ENCODE measurements at regions not wholly inside any gene's neighbourhood (a gene's known extent, or its start where the extent isn't known, plus 50 kb on each side); places are given as distances from the start of the nearest gene placed in this dataset.
"Not testable (repeated sequence)": the region's sequence is repeated elsewhere in the genome, so short reads cannot be mapped to it uniquely, and the experiment has no call there.

DNA sequence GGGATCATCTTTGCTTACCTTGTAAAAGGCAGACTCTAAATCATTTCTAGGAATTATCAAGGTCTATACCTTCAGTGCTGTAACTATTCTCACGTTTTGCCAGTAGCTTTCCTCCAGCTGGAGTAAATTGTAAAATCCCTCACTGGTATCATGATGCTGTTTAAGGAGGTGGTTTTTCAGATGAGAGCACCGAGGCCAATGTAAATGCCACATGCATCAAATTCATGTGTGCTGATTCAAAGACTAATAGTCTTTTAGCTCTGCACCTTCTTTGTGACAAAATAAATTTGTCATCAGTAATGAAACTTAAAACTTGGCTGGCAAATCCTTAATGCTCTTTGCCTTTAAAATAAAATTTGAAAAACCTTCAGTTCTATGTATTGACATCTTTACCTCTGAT, 503.8 kb downstream of the SETD4 start:
- Mint-ChIP-seq H3K9me3 (no peaks in the 10 kb centered on the region), H3K4me3 (no peak overlapping the region), H3K27me3 (peaks cover 5 to 51% of the 10 kb centered on the region in 2 donors), H3K27ac (no peak overlapping the region), H3K36me3 (no peaks in the 10 kb centered on the region), H3K4me1 (no peaks in the 10 kb centered on the region)
- ChIA-PET POLR2A (no interaction called here), CTCF (no interaction called here)
- H3K4me3 ChIP-seq (ENCODE audit: low read length): no peak overlapping the region
- H3K27me3 ChIP-seq (ENCODE audit: insufficient read depth, low read length, poor library complexity, severe bottlenecking): no peaks in the 10 kb centered on the region
- DNase-seq: no peak
- no peaks in the 10 kb centered on the region for H3K36me3 ChIP-seq (ENCODE audit: insufficient read depth, low read length)
- H3K4me1 ChIP-seq (ENCODE audit: insufficient read depth, low read length): no peaks in the 10 kb centered on the region
- no peak overlapping the region for H3K27ac ChIP-seq (ENCODE audit: low read depth, low read length)
- no peaks in the 10 kb centered on the region for H3K9me3 ChIP-seq (ENCODE audit: low read length)

- peaks cover 3 to 64% of the 10 kb centered on the region in 2 donors for H3K27me3 Mint-ChIP-seq
- H3K36me3 Mint-ChIP-seq; DNase-seq; H3K27ac ChIP-seq (ENCODE audit: low read depth, low read length); H3K4me1 Mint-ChIP-seq; POLR2A ChIA-PET; H3K36me3 ChIP-seq (ENCODE audit: insufficient read depth, low read length); H3K9me3 ChIP-seq (ENCODE audit: low read length); H3K4me1 ChIP-seq (ENCODE audit: insufficient read depth, low read length); H3K9me3 Mint-ChIP-seq; H3K27me3 ChIP-seq (ENCODE audit: insufficient read depth, low read length, poor library complexity, severe bottlenecking); H3K27ac Mint-ChIP-seq; H3K4me3 ChIP-seq (ENCODE audit: low read length); H3K4me3 Mint-ChIP-seq: not testable (repeated sequence)
- CTCF ChIA-PET: interaction anchor here (1.3 kb wide), 1 partner anchor 10 kb away, joined by 3 read pairs; no protein-coding TSS in a partner anchor
Measured at GRCh38 chr21:35552483-35552882, 503.4 kb upstream of the RUNX1 start.

DNA sequence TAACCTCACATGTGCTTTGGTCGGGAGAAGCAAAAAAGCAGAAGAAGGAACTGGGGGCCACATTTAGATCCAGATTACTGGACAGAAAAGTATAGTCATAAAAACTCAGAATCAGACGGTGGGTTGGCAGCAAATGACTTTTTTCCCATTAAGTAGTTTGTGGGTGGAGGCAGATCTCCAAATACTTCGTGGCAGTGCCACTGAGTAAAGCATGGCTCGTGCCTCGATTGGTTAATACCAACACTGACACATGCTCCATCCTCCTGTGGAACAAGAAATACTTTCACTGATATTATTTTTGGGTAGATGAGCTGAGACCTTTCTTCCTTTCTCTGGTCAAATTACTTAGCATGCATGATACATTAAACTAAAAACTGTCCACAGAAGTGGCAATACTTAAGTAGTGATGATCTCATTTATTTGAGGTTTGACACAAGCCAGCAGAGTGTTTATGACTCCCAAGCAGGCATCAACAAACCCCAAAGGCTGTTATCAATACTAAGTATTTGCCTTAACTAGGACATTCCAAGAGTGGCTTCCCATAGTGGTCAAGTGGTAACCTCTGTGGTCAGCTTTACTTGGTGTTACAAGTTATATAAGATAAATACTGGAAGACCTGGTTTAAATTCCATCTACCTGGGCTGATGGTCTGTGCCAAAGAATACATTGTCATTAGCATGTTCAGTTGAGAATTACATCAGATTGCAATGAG, 500.0 kb upstream of the RUNX1 start:
- POLR2A ChIA-PET: no interaction called here
- Mint-ChIP-seq H3K4me1 (no peaks in the 10 kb centered on the region), H3K27me3 (peaks cover 6 to 62% of the 10 kb centered on the region in 2 donors), H3K9me3 (peaks cover 0 to 2% (median 0%) of the 10 kb centered on the region in 5 donors), H3K36me3 (no peaks in the 10 kb centered on the region), H3K4me3 (no peak overlapping the region), H3K27ac (no peak overlapping the region)
- Histone ChIP-seq H3K36me3 (ENCODE audit: insufficient read depth, low read length) (no peaks in the 10 kb centered on the region), H3K27me3 (ENCODE audit: insufficient read depth, low read length, poor library complexity, severe bottlenecking) (no peaks in the 10 kb centered on the region), H3K9me3 (ENCODE audit: low read length) (no peaks in the 10 kb centered on the region), H3K4me1 (ENCODE audit: insufficient read depth, low read length) (no peaks in the 10 kb centered on the region), H3K4me3 (ENCODE audit: low read length) (no peak overlapping the region), H3K27ac (ENCODE audit: low read depth, low read length) (no peak overlapping the region)
- DNase-seq: no peak
- CTCF ChIA-PET: no interaction called here

DNA sequence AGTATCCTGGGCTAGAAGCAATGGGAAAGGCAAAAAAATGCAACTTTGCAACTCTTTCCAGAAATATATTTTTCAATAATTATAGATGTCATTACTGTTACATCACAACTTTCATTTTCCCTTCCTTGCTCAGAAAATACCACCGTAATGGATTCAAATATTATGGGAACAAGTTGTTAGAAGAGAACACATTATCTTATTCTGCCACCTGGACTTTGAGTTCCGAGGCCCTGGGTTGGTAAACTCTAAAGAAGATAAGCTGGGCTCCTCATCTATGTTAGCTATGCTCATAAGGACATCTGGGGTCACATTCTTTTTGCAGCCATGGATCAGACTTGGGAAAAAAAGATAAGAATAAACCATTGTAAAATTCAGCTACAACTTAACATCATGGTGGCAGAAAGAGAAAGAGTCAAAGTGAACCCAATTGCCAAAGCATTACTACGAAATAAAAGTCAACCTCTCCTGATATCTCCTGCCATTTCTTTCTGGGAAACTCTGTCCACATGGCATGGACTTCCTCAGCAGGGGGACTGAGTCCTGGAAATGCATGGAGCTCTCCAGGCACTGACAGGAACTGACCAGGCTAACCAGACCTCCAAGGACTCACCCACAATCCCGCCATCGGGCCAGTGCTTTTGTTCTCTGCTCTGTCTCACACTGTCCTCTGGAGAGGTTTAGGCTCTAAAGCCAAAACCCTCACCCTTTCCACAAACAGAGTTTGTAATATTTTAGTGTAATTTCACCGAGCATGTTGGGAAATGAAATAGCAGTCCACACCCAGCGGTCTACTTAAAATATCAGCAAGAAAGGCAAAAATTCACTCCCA, 499.1 kb upstream of the RUNX1 start:
- Histone ChIP-seq H3K27me3 (ENCODE audit: insufficient read depth, low read length, poor library complexity, severe bottlenecking) (no peaks in the 10 kb centered on the region), H3K4me3 (ENCODE audit: low read length) (no peak overlapping the region), H3K36me3 (ENCODE audit: insufficient read depth, low read length) (no peaks in the 10 kb centered on the region), H3K9me3 (ENCODE audit: low read length) (no peaks in the 10 kb centered on the region), H3K27ac (ENCODE audit: low read depth, low read length) (no peak overlapping the region), H3K4me1 (ENCODE audit: insufficient read depth, low read length) (no peaks in the 10 kb centered on the region)
- no peaks in the 10 kb centered on the region for H3K4me1 Mint-ChIP-seq
- ChIA-PET POLR2A (no interaction called here), CTCF (no interaction called here)
- peaks cover 9 to 64% of the 10 kb centered on the region in 2 donors for H3K27me3 Mint-ChIP-seq
- no peak overlapping the region for H3K4me3 Mint-ChIP-seq
- peaks cover 0 to 2% (median 0%) of the 10 kb centered on the region in 5 donors for H3K9me3 Mint-ChIP-seq
- no peak for DNase-seq
- H3K27ac Mint-ChIP-seq: no peak overlapping the region
- no peaks in the 10 kb centered on the region for H3K36me3 Mint-ChIP-seq

DNA sequence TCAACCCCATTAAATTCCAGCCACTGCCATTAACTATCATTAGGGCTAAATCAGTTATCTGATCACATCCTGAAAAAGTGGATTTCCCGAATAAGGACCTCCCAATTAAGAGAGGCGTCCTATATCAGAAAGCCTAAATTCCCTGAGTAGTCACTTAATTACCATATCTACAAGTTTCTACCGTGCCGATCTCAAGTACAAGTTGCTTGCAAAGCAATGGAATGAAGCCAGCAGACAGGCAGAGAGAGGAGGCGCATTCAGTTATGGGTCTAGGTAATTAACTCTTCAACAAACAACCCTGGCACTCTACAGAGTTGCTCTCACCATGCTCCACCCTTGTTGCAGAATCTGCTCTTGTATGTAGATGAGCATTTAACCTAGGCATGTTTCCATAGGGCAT, 494.6 kb upstream of the RUNX1 start:
- no peak overlapping the region for H3K27ac ChIP-seq (ENCODE audit: low read depth, low read length)
- no peak overlapping the region for H3K4me3 ChIP-seq (ENCODE audit: low read length)
- Mint-ChIP-seq H3K36me3 (no peaks in the 10 kb centered on the region), H3K27ac (no peak overlapping the region), H3K4me3 (no peak overlapping the region), H3K4me1 (no peaks in the 10 kb centered on the region), H3K9me3 (peaks cover 0 to 2% (median 0%) of the 10 kb centered on the region in 5 donors), H3K27me3 (peaks cover 9 to 52% of the 10 kb centered on the region in 2 donors)
- no peak for DNase-seq
- H3K36me3 ChIP-seq (ENCODE audit: insufficient read depth, low read length): no peaks in the 10 kb centered on the region
- no peaks in the 10 kb centered on the region for H3K27me3 ChIP-seq (ENCODE audit: insufficient read depth, low read length, poor library complexity, severe bottlenecking)
- H3K9me3 ChIP-seq (ENCODE audit: low read length): no peaks in the 10 kb centered on the region
- CTCF ChIA-PET: no interaction called here
- POLR2A ChIA-PET: no interaction called here
- no peaks in the 10 kb centered on the region for H3K4me1 ChIP-seq (ENCODE audit: insufficient read depth, low read length)

- H3K36me3 ChIP-seq (ENCODE audit: insufficient read depth, low read length): no peaks in the 10 kb centered on the region
- H3K27me3 ChIP-seq (ENCODE audit: insufficient read depth, low read length, poor library complexity, severe bottlenecking): no peaks in the 10 kb centered on the region
- peaks cover 0 to 1% (median under 1%) of the 10 kb centered on the region in 5 donors for H3K9me3 Mint-ChIP-seq
- no peak overlapping the region for H3K4me3 ChIP-seq (ENCODE audit: low read length)
- no peak for DNase-seq
- no peak overlapping the region for H3K4me3 Mint-ChIP-seq
- H3K36me3 Mint-ChIP-seq: peaks cover 0 to 1% (median under 1%) of the 10 kb centered on the region in 3 donors
- H3K27ac Mint-ChIP-seq: no peak overlapping the region
- ChIA-PET CTCF (no interaction called here), POLR2A (no interaction called here)
- no peak overlapping the region for H3K27ac ChIP-seq (ENCODE audit: low read depth, low read length)
- H3K4me1 Mint-ChIP-seq: no peaks in the 10 kb centered on the region
- H3K4me1 ChIP-seq (ENCODE audit: insufficient read depth, low read length): no peaks in the 10 kb centered on the region
- peaks cover 9 to 40% of the 10 kb centered on the region in 2 donors for H3K27me3 Mint-ChIP-seq
- H3K9me3 ChIP-seq (ENCODE audit: low read length): no peaks in the 10 kb centered on the region
Measured at GRCh38 chr21:35540950-35541638, 492.0 kb upstream of the RUNX1 start.

GRCh38 chr21:35538386-35538785, 489.3 kb upstream of the RUNX1 start:
- no peaks in the 10 kb centered on the region for H3K27me3 ChIP-seq (ENCODE audit: insufficient read depth, low read length, poor library complexity, severe bottlenecking)
- Mint-ChIP-seq H3K9me3 (peaks cover 2 to 8% (median 3%) of the 10 kb centered on the region in 5 donors), H3K27ac (no peak overlapping the region), H3K4me3 (no peak overlapping the region), H3K36me3 (peaks cover 0 to 20% (median 2%) of the 10 kb centered on the region in 3 donors), H3K27me3 (peaks cover 0 to 36% of the 10 kb centered on the region in 2 donors), H3K4me1 (no peaks in the 10 kb centered on the region)
- H3K27ac ChIP-seq (ENCODE audit: low read depth, low read length): no peak overlapping the region
- no peaks in the 10 kb centered on the region for H3K4me1 ChIP-seq (ENCODE audit: insufficient read depth, low read length)
- no peak overlapping the region for H3K4me3 ChIP-seq (ENCODE audit: low read length)
- H3K9me3 ChIP-seq (ENCODE audit: low read length): no peaks in the 10 kb centered on the region
- no peaks in the 10 kb centered on the region for H3K36me3 ChIP-seq (ENCODE audit: insufficient read depth, low read length)
- ChIA-PET POLR2A (no interaction called here), CTCF (no interaction called here)
- DNase-seq: no peak

GRCh38 chr21:35537604-35538003, 488.5 kb upstream of the RUNX1 start:
- no peaks in the 10 kb centered on the region for H3K9me3 ChIP-seq (ENCODE audit: low read length)
- ChIA-PET POLR2A (no interaction called here), CTCF (no interaction called here)
- H3K27ac ChIP-seq (ENCODE audit: low read depth, low read length): no peak overlapping the region
- no peak for DNase-seq
- H3K4me1 ChIP-seq (ENCODE audit: insufficient read depth, low read length): no peaks in the 10 kb centered on the region
- Mint-ChIP-seq H3K4me3 (no peak overlapping the region), H3K27ac (no peak overlapping the region), H3K9me3 (peaks cover 2 to 8% (median 3%) of the 10 kb centered on the region in 5 donors), H3K36me3 (peaks cover 0 to 20% (median 2%) of the 10 kb centered on the region in 3 donors), H3K27me3 (peaks cover 0 to 31% of the 10 kb centered on the region in 2 donors), H3K4me1 (no peaks in the 10 kb centered on the region)
- no peak overlapping the region for H3K4me3 ChIP-seq (ENCODE audit: low read length)
- no peaks in the 10 kb centered on the region for H3K27me3 ChIP-seq (ENCODE audit: insufficient read depth, low read length, poor library complexity, severe bottlenecking)
- H3K36me3 ChIP-seq (ENCODE audit: insufficient read depth, low read length): no peaks in the 10 kb centered on the region

Data from CD8-positive, alpha-beta memory T cell (primary cell).